HCT116 (cell line): ENCODE measurements at regions not wholly inside any gene's neighbourhood (a gene's known extent, or its start where the extent isn't known, plus 50 kb on each side); places are given as distances from the start of the nearest gene placed in this dataset.

Source experiments
- ATAC-seq: fragments of 200-7000 bp; cut with Tn5 transposase; 2 replicates; pipeline ENCODE4 v1.9.1; 2020; ENCODE audit warnings: mild to moderate bottlenecking, moderate library complexity
- BruUV-seq: library from RNA; stranded (reverse); fragments of 400-500 nt; replicated peaks from 2 replicates; lab custom pipeline; 2021; lab: Mats Ljungman, UMichigan
- CTCF ChIA-PET: fragments of 300-600 bp; sonication (Branson Sonifier 250); formaldehyde crosslinking; loops from one replicate; lab custom pipeline; 2021; ENCODE audit warnings: antibody characterized with exemption; lab: Charles Lee
- POLR2A ChIA-PET: fragments of 300-600, 350-600 bp; sonication (Branson Sonifier 250); formaldehyde crosslinking; loops from one replicate; lab custom pipeline; 2021; ENCODE audit warnings: antibody characterized with exemption; lab: Charles Lee
- RAD21 ChIA-PET, 2 experiments: fragments of 300-600 bp; sonication (Branson Sonifier 250); formaldehyde crosslinking; loops; one replicate each; lab custom pipeline; 2023; ENCODE audit warnings: low total read pairs in 2 of 2; ENCODE audit not compliant: uncharacterized antibody in 2 of 2, unreplicated experiment in 2 of 2, low non-redundant PET in 1 of 2; lab: Charles Lee
- DNase-seq: peaks from one replicate; pipeline ENCODE4 v3.0.0-alpha.2; 2010; ENCODE audit warnings: low read depth, low spot score
- H2AFZ ChIP-seq: fragments of 200-600 bp; shearing (Covaris generic), sonication (generic); 2 replicates; pipeline ENCODE4 v1.6.1; 2017; ENCODE audit warnings: low read depth, mixed run types, mixed read lengths, antibody characterized with exemption, low read length; ENCODE audit not compliant: poor library complexity, severe bottlenecking
- H3K27ac ChIP-seq: 2 replicates; pipeline ENCODE4 v1.5.1; 2012; ENCODE audit warnings: low read depth, low read length
- H3K27me3 ChIP-seq: fragments of 200-600 bp; sonication (generic); 2 replicates; pipeline ENCODE4 v1.6.1; 2016; ENCODE audit warnings: mixed run types, low read length, mixed read lengths; ENCODE audit not compliant: insufficient read depth
- H3K36me3 ChIP-seq, 2 experiments: fragments of 200-500 bp in 1 of 2; fragments of 200-600 bp in 1 of 2; sonication (Bioruptor generic) in 1 of 2; sonication (generic) in 1 of 2; 2 replicates each; pipeline versions ENCODE4 v1.5.1 to v1.6.1; 2014 to 2016; ENCODE audit warnings: low read length in 2 of 2, inconsistent platforms in 1 of 2, mixed read lengths in 1 of 2, mixed run types in 1 of 2; ENCODE audit not compliant: insufficient read depth in 2 of 2, control insufficient read depth in 1 of 2
- H3K4me1 ChIP-seq, 2 experiments: fragments of 200-600 bp in 1 of 2; sonication (generic) in 1 of 2; 2 replicates each; pipeline versions ENCODE4 v1.5.1 to v1.6.1; 2012 to 2017; ENCODE audit warnings: low read length in 2 of 2, inconsistent platforms in 1 of 2, mild to moderate bottlenecking in 1 of 2, mixed read lengths in 1 of 2, mixed run types in 1 of 2, moderate library complexity in 1 of 2; ENCODE audit not compliant: insufficient read depth in 2 of 2, control insufficient read depth in 1 of 2
- H3K4me2 ChIP-seq: fragments of 200-600 bp; sonication (generic); 2 replicates; pipeline ENCODE4 v1.6.1; 2017; ENCODE audit warnings: mixed run types, low read length, mixed read lengths
- H3K4me3 ChIP-seq, 2 experiments: fragments of 200-600 bp in 1 of 2; sonication (generic) in 1 of 2; replicated peaks in 1 of 2; 2 replicates each; pipeline ENCODE4 v1.5.1; 2011 to 2016; ENCODE audit warnings: low read length in 2 of 2, control low read depth in 1 of 2, low read depth in 1 of 2, mild to moderate bottlenecking in 1 of 2, mixed read lengths in 1 of 2, mixed run types in 1 of 2
- H3K79me2 ChIP-seq: fragments of 200-600 bp; sonication (generic); 2 replicates; pipeline ENCODE4 v1.6.1; 2017; ENCODE audit warnings: mild to moderate bottlenecking, mixed run types, low read length, moderate library complexity, mixed read lengths; ENCODE audit not compliant: insufficient read depth
- H3K9ac ChIP-seq: fragments of 200-600 bp; sonication (generic); 2 replicates; pipeline ENCODE4 v1.6.1; 2016; ENCODE audit warnings: low read length, mixed read lengths
- H3K9me2 ChIP-seq: fragments of 200-600 bp; sonication (generic), shearing (Covaris generic); 2 replicates; pipeline ENCODE4 v1.6.1; 2017; ENCODE audit warnings: mixed run types, mild to moderate bottlenecking, moderate library complexity; ENCODE audit not compliant: insufficient read depth
- H3K9me3 ChIP-seq, 2 experiments: fragments of 200-500 bp in 1 of 2; fragments of 200-600 bp in 1 of 2; sonication (Bioruptor generic) in 1 of 2; sonication (generic) in 1 of 2; 2 replicates each; pipeline ENCODE4 v1.6.1; 2014 to 2017; ENCODE audit warnings: low read length in 2 of 2, mixed read lengths in 2 of 2, inconsistent platforms in 1 of 2, low read depth in 1 of 2, mild to moderate bottlenecking in 1 of 2, mixed run types in 1 of 2, moderate library complexity in 1 of 2; ENCODE audit not compliant: control insufficient read depth in 1 of 2, insufficient read depth in 1 of 2
- H4K20me1 ChIP-seq: fragments of 200-600 bp; sonication (generic), shearing (Covaris generic); 2 replicates; pipeline ENCODE4 v1.6.1; 2017; ENCODE audit warnings: mixed run types, mild to moderate bottlenecking, moderate library complexity; ENCODE audit not compliant: insufficient read depth
- ATF3 ChIP-seq: IDR thresholded peaks from 2 replicates; pipeline ENCODE4 v1.6.1; 2012
- CEBPB ChIP-seq: IDR thresholded peaks from 2 replicates; pipeline ENCODE4 v1.6.1; 2012; ENCODE audit warnings: low read depth
- EZH2phosphoT487 ChIP-seq: fragments of 200-600 bp; IDR thresholded peaks from 2 replicates; pipeline ENCODE4 v1.6.1; 2018; ENCODE audit warnings: antibody characterized with exemption, borderline replicate concordance
- JUND ChIP-seq: IDR thresholded peaks from 2 replicates; pipeline ENCODE4 v1.6.1; 2012
- POLR2AphosphoS5 ChIP-seq: IDR thresholded peaks from 2 replicates; pipeline ENCODE4 v1.6.1; 2011; ENCODE audit warnings: mild to moderate bottlenecking, low read depth, low read length, moderate library complexity
- REST ChIP-seq: IDR thresholded peaks from 2 replicates; pipeline ENCODE4 v1.6.1; 2012; ENCODE audit warnings: low read depth
- SRF ChIP-seq: IDR thresholded peaks from 2 replicates; pipeline ENCODE4 v1.6.1; 2012; ENCODE audit warnings: low read depth
- ZFX ChIP-seq: fragments of 450-650 bp; IDR thresholded peaks from 2 replicates; pipeline ENCODE4 v1.6.1; 2017
- ZNF274 ChIP-seq: fragments of 200-500 bp; sonication (Bioruptor generic); IDR thresholded peaks from 2 replicates; pipeline ENCODE4 v1.6.1; 2014; ENCODE audit warnings: mild to moderate bottlenecking, low read depth, low read length, inconsistent platforms
- intact Hi-C: fragments of 100-400 bp; cut with micrococcal nuclease; formaldehyde crosslinking; loops from 2 replicates; pipeline ENCODE4 v1.10.0; 2022
- TF ChIP-seq, protein P1 (sequence below), 3 experiments: fragments of 200-600 bp in 1 of 3; sonication (generic) in 1 of 3; IDR thresholded peaks in 2 of 3; conservative IDR thresholded peaks in 1 of 3; 2 replicates each; pipeline ENCODE4 v1.5.1; 2012 to 2017; ENCODE audit warnings: low read depth in 2 of 3, low read length in 2 of 3, antibody characterized with exemption in 1 of 3, borderline replicate concordance in 1 of 3, control low read depth in 1 of 3, mild to moderate bottlenecking in 1 of 3, mixed read lengths in 1 of 3, mixed run types in 1 of 3, moderate library complexity in 1 of 3; ENCODE audit not compliant: insufficient read depth in 1 of 3
- TF ChIP-seq, protein P2 (sequence below): IDR thresholded peaks from 2 replicates; pipeline ENCODE4 v1.6.1; 2011; ENCODE audit warnings: mild to moderate bottlenecking, low read length, moderate library complexity; ENCODE audit not compliant: insufficient replicate concordance; ENCODE audit errors: extremely low read depth

DNA sequence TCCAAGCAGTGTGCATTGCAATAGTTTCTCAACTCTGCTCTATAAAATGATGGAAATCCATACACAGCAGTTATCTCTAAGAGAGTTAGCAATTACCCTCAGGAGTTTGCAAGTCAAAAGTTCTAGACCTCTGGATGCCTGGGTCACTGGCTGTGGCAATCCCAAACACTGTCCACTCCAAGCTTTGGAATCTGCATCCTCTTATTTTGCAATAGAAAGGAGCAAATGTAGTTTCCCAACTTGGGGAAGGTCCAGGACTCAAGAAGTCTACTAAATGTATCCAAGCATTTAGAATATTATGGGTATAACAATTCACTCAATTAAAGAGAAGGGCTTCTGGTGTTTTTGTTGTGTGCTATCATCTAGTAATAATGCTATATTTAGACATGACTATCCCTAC lies 131.3 kb upstream of the NRP1 start:
- intact Hi-C loops: no loop called here
- no peak for ATAC-seq

DNA sequence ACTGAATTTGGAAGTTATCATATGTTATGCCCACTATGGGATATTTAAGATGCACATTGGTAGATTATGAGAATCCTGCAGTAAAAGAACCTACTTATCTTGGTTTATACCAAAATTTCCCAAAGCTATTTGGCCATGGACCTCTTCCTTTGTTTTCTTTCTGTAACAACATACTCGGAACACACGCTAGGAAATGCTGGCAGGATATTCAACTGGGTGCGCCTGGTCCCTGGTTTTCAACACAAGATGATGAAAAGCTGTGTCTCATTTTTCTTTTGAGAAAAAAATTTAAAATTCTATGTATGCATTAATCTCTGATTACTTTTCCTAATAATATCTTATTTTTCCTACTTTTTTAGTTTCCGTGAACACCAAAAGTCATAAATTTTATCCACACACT lies 128.5 kb upstream of the NRP1 start:
- Histone ChIP-seq H3K36me3 (no peaks in the 10 kb centered on the region), H4K20me1 (no peaks in the 10 kb centered on the region), H3K4me2 (no peak overlapping the region), H3K9me3 (no peaks in the 10 kb centered on the region), H3K4me1 (no peaks in the 10 kb centered on the region), H3K9me2 (no peaks in the 10 kb centered on the region), H2AFZ (no peak overlapping the region), H3K9ac (no peak overlapping the region), H3K79me2 (no peaks in the 10 kb centered on the region), H3K27ac (no peak overlapping the region), H3K27me3 (no peaks in the 10 kb centered on the region), H3K4me3 (no peak overlapping the region)
- DNase-seq (no peak), ATAC-seq (no peak)
- POLR2A ChIA-PET: no interaction called here
- no TSS peak for BruUV-seq
- intact Hi-C loops: no loop called here
- RAD21 ChIA-PET: no interaction called here
- CTCF ChIA-PET: no interaction called here
- TF ChIP-seq SRF: no peak
- TF ChIP-seq POLR2AphosphoS5: no peak
- TF ChIP-seq CEBPB: no peak
- TF ChIP-seq ZFX: no peak
- no peak for TF ChIP-seq ZNF274
- no peak for TF ChIP-seq EZH2phosphoT487
- TF ChIP-seq JUND: no peak
- TF ChIP-seq, protein P1, sequence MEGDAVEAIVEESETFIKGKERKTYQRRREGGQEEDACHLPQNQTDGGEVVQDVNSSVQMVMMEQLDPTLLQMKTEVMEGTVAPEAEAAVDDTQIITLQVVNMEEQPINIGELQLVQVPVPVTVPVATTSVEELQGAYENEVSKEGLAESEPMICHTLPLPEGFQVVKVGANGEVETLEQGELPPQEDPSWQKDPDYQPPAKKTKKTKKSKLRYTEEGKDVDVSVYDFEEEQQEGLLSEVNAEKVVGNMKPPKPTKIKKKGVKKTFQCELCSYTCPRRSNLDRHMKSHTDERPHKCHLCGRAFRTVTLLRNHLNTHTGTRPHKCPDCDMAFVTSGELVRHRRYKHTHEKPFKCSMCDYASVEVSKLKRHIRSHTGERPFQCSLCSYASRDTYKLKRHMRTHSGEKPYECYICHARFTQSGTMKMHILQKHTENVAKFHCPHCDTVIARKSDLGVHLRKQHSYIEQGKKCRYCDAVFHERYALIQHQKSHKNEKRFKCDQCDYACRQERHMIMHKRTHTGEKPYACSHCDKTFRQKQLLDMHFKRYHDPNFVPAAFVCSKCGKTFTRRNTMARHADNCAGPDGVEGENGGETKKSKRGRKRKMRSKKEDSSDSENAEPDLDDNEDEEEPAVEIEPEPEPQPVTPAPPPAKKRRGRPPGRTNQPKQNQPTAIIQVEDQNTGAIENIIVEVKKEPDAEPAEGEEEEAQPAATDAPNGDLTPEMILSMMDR (IDR thresholded peaks at IDR 0.05 in 2 of 3, conservative IDR thresholded peaks at IDR 0.05 in 1 of 3; ENCODE audit: borderline replicate concordance in 1 of 3, insufficient read depth in 1 of 3, low read depth in 2 of 3, low read length in 2 of 3): no peak
- TF ChIP-seq REST: no peak

More for the DNA sequence above, 131.3 kb upstream of the NRP1 start:
- Histone ChIP-seq H3K9me3 (no peaks in the 10 kb centered on the region), H3K9me2 (no peaks in the 10 kb centered on the region), H3K4me3 (no peak overlapping the region), H3K79me2 (no peaks in the 10 kb centered on the region), H2AFZ (no peak overlapping the region), H3K27ac (no peak overlapping the region), H3K36me3 (no peaks in the 10 kb centered on the region), H3K4me1 (no peaks in the 10 kb centered on the region), H3K4me2 (no peak overlapping the region), H4K20me1 (no peaks in the 10 kb centered on the region), H3K27me3 (no peaks in the 10 kb centered on the region), H3K9ac (no peak overlapping the region)
- POLR2A ChIA-PET: no interaction called here
- no peak for DNase-seq
- RAD21 ChIA-PET: no interaction called here
- BruUV-seq: no TSS peak
- CTCF ChIA-PET: no interaction called here
- no peak for TF ChIP-seq ATF3
- TF ChIP-seq, protein P2, sequence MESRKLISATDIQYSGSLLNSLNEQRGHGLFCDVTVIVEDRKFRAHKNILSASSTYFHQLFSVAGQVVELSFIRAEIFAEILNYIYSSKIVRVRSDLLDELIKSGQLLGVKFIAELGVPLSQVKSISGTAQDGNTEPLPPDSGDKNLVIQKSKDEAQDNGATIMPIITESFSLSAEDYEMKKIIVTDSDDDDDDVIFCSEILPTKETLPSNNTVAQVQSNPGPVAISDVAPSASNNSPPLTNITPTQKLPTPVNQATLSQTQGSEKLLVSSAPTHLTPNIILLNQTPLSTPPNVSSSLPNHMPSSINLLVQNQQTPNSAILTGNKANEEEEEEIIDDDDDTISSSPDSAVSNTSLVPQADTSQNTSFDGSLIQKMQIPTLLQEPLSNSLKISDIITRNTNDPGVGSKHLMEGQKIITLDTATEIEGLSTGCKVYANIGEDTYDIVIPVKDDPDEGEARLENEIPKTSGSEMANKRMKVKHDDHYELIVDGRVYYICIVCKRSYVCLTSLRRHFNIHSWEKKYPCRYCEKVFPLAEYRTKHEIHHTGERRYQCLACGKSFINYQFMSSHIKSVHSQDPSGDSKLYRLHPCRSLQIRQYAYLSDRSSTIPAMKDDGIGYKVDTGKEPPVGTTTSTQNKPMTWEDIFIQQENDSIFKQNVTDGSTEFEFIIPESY: no peak
